GM18867 (cell line): ENCODE measurements at regions not wholly inside any gene's neighbourhood (a gene's known extent, or its start where the extent isn't known, plus 50 kb on each side); places are given as distances from the start of the nearest gene placed in this dataset.

Source experiments
- ATAC-seq: cut with Tn5 transposase; IDR thresholded peaks from one replicate; pipeline ENCODE4 v1.9.1; 2021; ENCODE audit warnings: mild to moderate bottlenecking, moderate library complexity; ENCODE audit not compliant: unreplicated experiment

DNA sequence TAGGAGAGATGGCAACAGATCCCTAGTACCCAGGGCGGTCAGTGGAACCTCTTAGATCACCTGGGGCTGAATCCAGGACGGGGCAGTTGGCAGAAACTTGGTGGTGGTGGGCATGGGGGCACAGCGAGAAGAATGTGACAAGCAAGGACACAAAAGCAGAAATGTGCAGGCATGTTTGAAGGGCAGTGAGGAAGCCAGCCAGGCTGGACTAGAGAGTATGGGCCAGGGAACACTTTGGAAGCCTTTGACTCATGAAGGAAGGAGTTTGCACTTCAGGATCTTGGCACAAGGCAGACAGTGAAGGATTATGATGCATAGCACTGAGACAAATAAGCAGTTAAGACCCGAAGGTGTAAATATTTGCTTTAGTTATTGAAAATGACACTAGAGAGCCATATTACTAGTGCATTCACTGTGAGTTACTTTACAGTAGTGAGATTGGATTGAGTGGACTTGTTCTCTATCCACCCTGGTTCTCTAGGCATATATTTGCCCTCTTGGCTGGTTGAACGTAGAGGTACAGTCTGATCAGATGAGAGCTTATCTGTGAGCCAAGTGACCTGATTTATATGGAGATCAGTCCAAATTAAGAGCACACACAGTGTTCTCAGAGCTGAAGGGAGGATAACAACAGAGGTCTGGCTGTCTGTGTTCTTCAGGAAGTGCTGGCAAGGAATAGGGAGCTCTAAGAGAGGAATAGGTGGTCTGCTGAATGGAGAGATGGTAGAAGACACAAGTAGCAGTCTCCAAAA lies 210.4 kb downstream of the SNX19 start:
- no peak for ATAC-seq

DNA sequence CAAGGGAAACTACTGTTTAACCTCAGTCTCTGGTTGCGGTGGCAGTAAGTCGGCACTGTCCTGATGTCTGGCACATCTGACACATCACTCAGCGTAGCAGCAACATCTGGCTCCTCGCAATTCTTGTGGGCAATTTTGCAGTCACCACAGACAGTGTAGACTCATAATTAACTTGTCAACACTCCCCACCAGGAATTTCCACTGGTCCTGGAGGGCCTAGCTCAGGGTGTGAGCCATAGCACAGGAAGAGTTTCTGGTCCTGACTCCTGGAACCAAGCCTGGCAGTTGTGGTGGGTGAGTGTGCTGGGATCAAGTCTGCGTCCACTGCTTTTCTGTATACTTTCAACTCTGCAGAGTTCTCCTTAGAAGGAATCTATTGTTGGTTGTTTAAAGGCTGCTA lies 209.7 kb downstream of the SNX19 start:
- no peak for ATAC-seq

DNA sequence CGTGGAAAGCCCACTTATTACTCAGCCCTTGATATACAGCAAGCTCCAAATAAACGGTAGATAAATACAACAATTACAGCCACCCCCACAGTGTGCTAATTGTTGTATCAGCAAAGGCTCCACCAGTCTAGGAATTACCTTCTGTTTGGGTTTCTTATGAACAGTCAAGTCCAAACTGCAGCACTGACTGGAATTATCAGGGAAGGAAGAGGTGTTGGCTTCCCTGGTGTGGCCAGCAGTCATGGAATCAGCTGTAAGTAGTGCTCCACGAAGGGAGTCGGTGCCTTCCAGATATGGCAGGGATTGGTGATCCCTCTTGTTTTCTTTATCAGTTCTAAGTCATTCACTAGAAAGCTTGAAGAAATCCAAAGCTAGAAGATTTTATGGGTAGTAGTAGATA lies 209.1 kb downstream of the SNX19 start:
- ATAC-seq, result no peak

DNA sequence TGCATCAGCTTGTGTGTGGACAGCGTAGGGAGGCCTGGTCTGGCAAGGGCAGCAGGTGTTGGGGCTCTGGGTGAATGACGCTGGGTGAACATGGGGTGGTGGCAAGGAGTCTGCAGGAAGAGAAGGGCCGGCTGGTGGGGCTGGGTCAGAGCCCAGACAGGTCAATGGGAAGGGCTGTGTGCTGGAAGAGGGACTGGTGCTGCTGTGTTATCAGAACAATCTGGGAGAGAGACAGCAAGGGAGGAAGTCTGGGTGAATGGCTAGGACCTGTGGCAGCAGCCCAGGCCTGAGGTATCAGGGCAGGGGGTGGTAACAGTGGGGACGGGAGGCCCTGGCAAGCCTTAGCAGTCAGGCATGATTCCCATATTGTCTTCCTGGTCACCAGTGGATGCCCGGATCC lies 206.7 kb downstream of the SNX19 start:
- ATAC-seq, result no peak

DNA sequence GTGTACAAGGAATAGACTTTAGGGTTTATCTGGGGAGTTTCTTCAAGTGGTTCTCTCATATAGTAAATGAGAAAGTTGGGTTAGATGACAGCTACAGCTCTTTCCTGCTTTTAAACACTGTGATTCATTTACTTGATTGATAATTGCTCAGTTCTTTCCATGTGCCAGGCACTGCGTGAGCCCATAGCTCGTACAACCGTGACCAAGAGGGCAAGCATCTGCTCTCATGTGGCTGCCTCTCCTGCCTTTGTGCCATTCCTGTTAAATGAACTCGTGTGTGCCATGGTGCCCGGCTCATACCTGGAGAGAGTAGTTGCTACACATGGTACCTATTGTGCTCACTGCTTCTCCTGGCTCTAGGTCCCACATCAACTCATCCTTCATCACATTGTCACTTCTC lies 206.3 kb downstream of the SNX19 start:
- no peak for ATAC-seq

DNA sequence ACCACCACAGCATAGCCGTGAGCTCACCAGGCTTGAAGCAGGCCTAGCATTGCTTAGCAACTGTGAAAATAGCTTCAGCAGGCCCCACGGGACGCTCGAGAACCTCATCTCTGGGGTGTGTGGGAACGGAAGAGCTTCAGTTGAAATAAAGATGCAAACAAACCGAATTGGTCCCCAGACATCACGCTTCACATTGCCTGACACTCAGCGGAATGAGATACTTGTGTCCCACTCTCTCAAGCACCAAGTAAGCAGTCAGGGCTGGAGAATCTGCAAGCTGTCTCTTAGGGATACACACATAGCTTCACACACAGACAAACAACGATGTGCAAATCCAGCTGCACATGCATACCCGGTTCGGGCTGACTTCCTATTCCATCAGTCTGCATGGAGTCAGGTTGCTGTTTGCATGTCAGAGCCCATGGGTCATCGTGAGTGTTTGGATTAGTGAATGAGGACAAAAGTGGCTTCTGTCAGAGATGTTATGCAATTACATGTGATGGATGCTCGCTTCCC lies 205.7 kb downstream of the SNX19 start:
- no peak for ATAC-seq

DNA sequence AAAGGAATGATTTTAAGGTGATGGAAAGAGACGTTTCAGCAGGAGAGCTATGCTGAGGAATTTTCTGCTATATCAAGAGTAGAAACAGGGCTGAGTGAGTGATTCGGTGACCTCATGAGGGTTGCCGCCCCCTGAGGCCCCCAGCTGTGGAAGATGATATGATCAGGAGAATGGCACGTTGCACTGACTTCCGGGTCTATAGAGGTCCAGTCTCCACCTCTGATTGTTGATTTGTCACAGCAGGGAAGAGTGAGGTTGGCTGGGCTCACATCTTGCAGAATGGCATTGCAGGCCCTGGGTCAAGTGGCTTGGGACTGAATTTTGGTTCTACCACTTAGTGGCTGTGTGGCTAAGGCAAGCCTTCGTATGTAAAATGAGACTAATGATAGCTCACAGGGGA lies 205.1 kb downstream of the SNX19 start:
- no peak for ATAC-seq

DNA sequence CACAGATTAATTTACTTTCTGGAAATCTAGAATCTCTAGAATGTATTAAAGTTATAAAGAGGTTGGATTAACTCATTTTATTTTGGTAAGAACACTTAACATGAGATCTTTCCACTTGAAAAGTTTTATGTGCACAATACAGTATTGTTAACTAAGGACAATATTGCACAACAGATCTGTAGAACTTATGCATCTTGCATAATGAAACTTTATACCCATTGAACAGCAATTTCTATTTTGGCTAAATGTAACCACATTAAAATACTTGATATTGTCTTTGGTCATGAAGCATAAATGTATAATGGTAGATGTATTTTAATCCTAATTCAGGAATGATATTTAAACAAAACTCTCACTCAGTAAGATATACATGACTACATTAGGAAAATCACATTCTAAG lies 203.8 kb downstream of the SNX19 start:
- no peak for ATAC-seq

DNA sequence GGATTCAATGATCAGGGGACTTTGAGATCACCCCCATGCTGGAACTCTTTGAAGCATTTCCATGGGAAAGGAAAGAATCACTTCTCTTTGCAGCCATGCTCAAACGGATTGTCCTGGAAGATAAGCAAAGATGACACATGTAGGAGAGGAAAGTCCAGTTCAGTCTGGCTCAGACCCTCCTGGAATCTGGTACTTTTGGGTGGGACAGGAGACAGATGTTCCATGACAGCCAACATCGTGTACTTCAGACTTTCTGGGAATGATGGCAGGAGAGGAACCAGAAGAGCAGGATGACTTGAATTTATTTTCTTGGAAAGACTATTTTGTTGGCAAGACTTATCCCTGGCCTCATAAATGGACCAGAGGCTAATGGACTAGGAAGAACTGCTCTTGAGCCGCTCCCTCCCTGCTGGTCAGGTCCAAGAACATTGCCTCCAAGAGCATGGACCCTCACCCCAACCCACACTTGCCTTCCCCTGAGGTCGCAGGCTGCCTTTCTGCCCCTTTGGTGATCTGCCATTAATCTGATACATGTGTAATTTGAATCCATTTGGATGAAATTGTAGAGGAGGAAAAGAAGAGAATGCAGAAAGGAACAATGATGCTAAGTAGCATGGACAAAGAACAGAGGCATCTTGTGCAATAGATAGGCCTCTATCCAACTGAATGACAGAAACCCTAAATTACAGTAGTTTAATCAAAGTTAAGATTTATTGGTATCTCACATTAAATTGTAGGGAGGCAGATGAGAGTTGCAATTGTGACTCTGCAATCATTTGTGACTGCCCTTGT lies 201.0 kb downstream of the SNX19 start:
- no peak for ATAC-seq

DNA sequence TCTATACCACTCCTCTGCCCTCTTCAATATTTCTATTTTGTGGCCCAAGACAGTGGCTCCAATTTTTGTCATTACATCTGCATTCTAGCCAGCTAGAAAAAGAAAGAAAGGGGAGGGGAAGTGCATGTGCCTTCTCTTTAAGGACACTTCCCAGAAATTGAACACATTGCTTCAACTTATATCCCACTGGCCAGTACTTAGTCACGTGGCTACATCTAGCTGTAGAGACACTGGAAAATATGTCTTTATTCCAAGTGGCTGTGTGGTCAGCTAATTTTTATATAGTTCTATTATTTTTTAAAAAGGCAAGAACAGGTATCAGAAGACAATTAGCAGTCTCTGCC lies 200.4 kb downstream of the SNX19 start:
- ATAC-seq, result no peak

DNA sequence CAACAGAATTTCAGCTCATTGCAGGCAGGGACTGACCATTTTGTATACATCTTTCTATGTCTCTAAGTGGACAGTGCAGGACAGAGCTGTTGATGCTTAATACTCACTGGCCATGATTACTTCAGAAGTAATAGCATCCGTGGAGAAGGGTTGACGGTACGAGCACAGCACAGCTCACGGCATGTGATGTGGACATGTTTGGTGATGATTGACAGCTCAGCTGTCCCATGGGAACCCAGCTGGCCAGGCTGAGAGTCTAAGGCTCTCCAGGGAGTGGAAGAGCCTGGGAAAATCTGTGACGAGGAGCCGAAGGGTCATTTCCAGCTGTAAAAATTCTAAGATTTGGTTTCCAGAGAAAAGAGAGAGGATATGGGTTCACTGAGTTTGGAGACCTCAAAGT lies 198.2 kb downstream of the SNX19 start:
- no peak for ATAC-seq

DNA sequence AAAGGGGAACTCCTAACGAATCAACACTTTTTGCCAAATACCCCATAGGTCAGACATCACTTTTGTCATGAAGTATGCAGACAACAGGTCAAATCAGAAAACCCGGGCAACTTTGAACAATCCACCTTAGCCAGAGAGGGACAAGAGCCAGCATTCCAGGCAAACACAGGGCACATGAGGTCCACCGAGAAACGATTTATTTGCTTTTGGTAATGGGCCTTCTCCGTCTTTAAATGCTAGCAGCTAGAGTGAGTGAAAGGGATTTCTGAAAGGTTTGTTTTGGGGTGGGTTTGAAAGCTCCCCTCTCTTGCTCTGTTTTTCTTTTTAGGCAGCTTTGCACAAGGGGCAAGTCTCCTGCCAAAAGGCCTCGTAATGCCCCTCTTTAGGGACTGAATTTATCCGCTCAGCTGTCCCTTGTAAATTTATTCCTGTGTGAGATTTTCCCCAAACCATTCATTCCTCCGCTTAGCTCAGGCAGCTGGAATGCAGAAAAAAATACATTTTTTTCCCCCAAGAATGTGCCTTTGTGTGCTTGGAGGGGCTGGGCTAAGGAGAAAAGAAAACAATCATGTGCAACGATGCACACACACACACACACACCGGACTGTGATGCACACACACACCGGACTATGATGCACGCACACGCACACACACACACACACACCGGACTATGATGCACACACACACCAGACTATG lies 196.9 kb downstream of the SNX19 start:
- no peak for ATAC-seq

DNA sequence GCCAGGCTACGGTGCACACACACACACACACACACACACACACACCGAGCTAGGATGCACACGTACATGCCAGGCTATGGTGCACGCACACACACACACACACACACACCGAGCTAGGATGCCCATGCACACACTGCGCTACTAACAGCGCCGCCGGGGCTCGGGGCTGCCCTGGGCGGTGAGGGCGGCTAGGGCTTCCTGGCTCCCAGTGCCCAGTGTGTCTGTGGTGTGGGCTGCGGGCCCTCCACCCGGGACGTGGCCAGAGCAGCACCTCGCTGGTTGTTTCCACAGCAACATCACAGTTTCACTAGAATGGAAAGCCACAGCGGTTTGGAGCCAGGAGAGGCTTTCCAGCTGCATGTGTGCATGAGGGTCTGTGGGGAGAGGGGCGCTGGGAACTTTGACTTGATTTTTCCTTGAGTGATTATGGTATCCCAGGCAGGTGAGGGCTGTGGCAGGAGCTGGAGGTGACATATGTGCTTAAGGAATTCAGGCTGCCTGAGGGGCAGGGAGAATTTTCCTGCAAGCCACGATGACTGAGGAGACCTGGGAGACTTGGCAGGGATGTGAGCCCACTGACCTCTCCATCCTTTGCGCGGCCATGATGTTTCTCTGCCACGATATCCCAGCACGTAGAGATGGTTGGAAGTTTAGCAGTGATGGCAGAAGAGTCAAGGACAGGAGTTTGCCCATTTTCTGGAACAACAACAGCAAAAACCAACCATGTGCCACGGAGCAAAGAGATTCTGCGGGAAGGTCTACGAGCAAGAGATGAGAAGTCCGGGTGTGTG lies 195.9 kb downstream of the SNX19 start:
- ATAC-seq, result no peak

DNA sequence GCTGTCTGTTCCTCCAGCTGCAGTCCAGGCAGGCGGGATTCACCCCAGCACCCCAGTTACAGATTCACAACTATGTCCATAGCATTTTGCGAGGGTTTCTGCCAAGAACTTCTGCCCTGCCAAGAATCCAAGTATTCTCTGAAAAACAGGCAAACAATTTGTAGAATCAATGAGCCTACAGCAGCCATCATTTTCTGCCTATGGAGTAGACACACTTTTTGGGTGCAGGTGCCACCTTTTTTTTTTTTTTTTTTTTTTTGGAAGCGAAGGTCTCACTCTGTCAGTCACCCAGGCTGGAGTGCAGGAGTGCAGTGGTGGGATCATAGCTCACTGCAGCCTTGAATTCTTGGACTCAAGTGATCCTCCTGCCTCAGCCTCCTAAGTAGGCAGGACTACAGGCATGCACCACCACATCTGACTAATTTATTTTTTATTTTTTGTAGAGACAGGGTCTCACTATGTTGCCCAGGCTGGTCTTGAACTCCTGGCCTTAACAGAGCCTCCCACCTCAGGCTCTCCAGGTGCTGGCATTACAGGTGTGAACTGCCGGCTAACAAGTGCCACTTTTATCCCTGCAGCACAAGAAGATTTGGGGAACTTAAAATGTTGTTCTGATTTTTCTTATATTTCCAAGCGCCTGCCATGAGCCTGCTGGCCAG lies 195.1 kb downstream of the SNX19 start:
- ATAC-seq, result no peak

DNA sequence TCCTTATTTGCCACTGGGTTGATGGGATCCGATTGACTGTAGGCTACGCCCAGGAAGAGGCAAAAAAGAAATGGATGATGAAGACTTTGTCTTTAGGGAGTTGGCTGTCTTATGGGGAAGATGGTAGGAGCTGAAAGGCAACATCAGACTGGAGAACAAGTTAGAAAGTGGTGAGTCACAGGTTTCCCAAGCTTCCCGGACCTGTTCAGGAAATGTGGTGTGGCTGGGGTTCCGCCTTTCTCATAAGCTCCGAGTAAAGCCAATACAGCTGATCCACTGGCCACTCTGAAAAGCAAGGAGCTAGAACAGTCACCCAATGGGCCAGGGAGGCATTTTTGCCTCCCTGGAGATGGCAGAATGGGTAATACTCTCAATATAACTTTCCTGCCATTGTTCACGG lies 194.5 kb downstream of the SNX19 start:
- ATAC-seq, result no peak

DNA sequence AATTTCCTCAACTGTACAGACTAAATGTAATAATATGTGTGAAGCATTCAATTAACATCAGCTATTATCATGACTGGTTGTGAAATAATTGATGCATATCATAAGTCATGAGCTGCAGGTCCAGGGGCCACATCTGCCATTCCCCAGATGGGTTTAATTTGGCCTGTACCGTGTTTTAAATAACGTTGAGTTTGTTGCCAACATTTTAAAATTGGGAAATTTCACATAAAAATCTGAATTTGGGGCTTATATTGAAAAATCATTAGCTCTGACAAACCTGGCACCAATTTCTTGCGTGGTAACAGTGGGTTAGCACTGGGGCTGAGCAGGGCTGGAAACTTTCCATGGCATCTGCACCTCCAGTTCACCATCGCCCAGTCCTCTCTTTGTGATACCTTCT lies 193.9 kb downstream of the SNX19 start:
- no peak for ATAC-seq

DNA sequence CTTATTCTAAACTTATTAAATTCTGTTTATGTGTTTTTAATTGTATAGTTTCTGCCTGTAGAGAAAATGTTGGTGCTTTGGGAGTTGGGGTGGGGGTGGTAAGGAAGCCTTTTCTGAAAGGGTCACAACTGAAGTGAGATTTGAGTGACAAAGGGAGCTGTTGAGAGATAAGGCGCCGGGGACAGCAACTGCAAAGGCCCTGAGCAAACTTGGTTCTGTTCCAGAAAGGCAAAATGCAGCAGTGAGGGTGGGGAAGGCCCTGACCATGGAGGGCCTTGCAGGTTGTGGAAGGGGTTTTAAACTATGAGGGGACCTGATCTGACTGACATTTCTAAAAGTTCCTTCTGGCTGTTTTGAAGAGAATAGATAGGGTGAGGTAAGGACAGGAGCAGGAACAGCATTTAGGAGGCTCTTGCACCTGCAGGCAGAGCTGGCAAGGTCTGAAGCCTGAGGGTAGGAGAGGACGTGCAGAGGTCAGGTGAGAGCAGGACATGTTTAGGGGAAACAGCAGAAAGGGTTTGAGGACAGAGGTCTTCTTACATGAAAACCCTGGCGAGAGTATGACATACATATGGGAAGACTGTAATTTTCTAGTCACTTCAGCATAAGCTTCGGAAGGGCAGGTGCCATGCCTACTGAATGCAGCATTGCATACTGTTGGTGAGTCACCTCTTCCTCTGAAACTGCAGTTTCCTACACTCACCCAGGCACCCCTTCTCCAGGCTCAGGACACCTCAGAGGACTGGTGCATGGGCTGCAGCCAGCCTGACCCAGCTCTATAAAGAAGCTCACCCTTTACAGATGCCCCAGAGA lies 190.7 kb downstream of the SNX19 start:
- no peak for ATAC-seq

DNA sequence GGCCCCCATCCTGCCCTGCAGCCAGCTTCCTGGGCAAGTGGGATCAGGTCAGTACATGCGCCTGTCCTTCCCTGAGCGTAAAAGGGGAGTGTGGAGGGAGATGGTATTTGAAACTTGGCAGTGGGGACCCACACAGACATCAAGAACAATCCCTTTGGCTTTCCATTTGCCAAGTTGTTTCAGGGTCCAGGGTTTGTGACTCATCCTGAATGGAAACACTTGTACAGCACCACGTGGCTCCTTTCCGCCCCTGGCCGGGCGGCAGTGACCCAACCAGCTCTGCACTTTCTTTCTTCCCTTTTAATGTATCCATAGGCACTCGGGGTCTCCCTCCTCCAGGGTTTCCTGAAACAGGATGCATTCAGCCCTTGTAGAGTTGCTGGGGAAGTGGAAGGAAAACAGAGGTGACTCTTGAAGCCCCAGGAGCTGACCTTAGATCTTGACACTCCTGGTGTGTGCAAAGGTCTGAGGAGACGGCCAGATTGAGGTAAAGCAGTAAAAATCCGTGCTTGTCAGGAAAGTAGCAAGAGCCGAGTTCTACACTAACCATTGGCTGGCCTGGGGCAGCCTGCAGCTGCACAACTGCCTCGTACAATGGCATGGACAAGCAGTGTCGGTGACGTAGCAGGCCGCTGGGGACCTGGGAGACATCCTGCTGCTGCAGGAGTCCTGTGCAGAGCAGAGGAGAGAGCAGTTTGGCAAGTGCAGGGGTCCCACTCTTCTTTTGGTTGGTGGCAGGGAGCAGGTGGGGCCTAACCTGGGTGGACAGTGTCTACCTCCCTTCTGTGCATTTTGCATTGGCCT lies 189.8 kb downstream of the SNX19 start:
- no peak for ATAC-seq
